Pancreas (tissue), 10 donors: ENCODE measurements at regions not wholly inside any gene's neighbourhood (a gene's known extent, or its start where the extent isn't known, plus 50 kb on each side); places are given as distances from the start of the nearest gene placed in this dataset.

Experiments used
- ATAC-seq, 4 donors: fragments of 200-7000 bp; cut with Tn5 transposase; one replicate each; pipeline versions ENCODE4 v1.8.0 to v1.9.1; 2020; ENCODE audit warnings: mild to moderate bottlenecking in 4 of 4, moderate library complexity in 4 of 4
- DNase-seq, 6 donors: peaks; one replicate each; pipeline ENCODE4 v3.0.0-alpha.2; 2020
- FAIRE-seq: peaks from 2 replicates; lab custom pipeline; 2012; peaks lifted over from hg19 to GRCh38; lab: Jason Lieb, UNC
- H3K27ac ChIP-seq, 4 donors: fragments of 200-600 bp; sonication (generic); 1 replicate in 3 of 4; 2 replicates in 1 of 4; pipeline versions ENCODE4 v1.5.0 to v1.8.0; 2020
- H3K27me3 ChIP-seq, 4 donors: fragments of 200-600 bp; one replicate each; pipeline ENCODE4 v1.8.0; 2021
- H3K36me3 ChIP-seq, 3 donors: fragments of 200-600 bp; sonication (generic) in 1 of 3; one replicate each; pipeline versions ENCODE4 v1.5.0 to v1.8.0; 2020 to 2021
- H3K4me1 ChIP-seq, 3 donors: fragments of 200-600 bp; one replicate each; pipeline ENCODE4 v1.8.0; 2021
- H3K4me3 ChIP-seq, 4 donors: fragments of 200-600 bp; sonication (generic) in 2 of 4; one replicate each; pipeline versions ENCODE4 v1.5.0 to v1.8.0; 2020 to 2021
- H3K9me3 ChIP-seq, 4 donors: fragments of 200-600 bp; one replicate each; pipeline ENCODE4 v1.8.0; 2021
- CTCF ChIP-seq, 4 donors: fragments of 200-600 bp; sonication (generic) in 3 of 4; IDR thresholded peaks; one replicate each; pipeline versions ENCODE4 v1.5.0 to v1.8.0; 2021; ENCODE audit warnings: antibody characterized with exemption in 4 of 4
- WGBS, 2 donors: extraction: QIAGEN DNeasy Blood & Tissue Kit; methylation state at CpG; one replicate each; pipeline ENCODE4 v1.1.7; 2013; 5-methylcytosine and 5-hydroxymethylcytosine counted together
- intact Hi-C, 3 donors: fragments of 100-400 bp; cut with DNase I; formaldehyde crosslinking; loops; one replicate each; pipeline versions ENCODE4 v1.11.1 to v1.14.2; 2022
- donor health status: healthy with polysubstance abuse.
- donor health status: DM: no; HTN: no; CAD: no; lungs with moderate emphysema.
- donor health status: DM: no; HTN: no; CAD: no.
- donor health status: control.
- donor health status: control.
- donor health status: Bipolar disorder and iron deficiency.
- donor health status: DM: yes; HTN: yes; CAD: no.
- donor health status: DM: no; HTN: no; CAD: no.
- donor health status: DM: no; HTN: no; CAD: no.
- donor health status: DM: yes; HTN: yes; CAD: no.

- Histone ChIP-seq H3K4me3 (no peak overlapping the region), H3K4me1 (no peaks in the 10 kb centered on the region), H3K27ac (no peak overlapping the region), H3K9me3 (no peaks in the 10 kb centered on the region), H3K27me3 (no peaks in the 10 kb centered on the region), H3K36me3 (no peaks in the 10 kb centered on the region)
- FAIRE-seq, result no peak
- intact Hi-C loops, result no loop called here
- no peak for TF ChIP-seq CTCF (IDR thresholded peaks at IDR 0.05)
- no peak for ATAC-seq
- WGBS, 2 donors, result 48 to 56% methylated on average over 4 of the region's 4 CpGs
- no peak for DNase-seq
Measured at GRCh38 chr1:87513255-87513654, 184.6 kb downstream of the LMO4 start.

- ATAC-seq (no peak), DNase-seq (no peak), FAIRE-seq (no peak)
- intact Hi-C loops, result no loop called here
- Histone ChIP-seq H3K4me3 (no peak overlapping the region), H3K36me3 (no peaks in the 10 kb centered on the region), H3K9me3 (no peaks in the 10 kb centered on the region), H3K4me1 (no peaks in the 10 kb centered on the region), H3K27ac (no peak overlapping the region), H3K27me3 (no peaks in the 10 kb centered on the region)
- 34% methylated on average over 4 of the region's 4 CpGs for WGBS, 2 donors
- TF ChIP-seq CTCF (IDR thresholded peaks at IDR 0.05), result no peak
Measured at GRCh38 chr1:87513966-87514660, 185.4 kb downstream of the LMO4 start.

GRCh38 chr1:87515781-87516180 lies 187.1 kb downstream of the LMO4 start:
- DNase-seq (no peak), FAIRE-seq (no peak), ATAC-seq (no peak)
- H3K27me3 ChIP-seq, result no peaks in the 10 kb centered on the region
- H3K4me1 ChIP-seq, result no peaks in the 10 kb centered on the region
- WGBS, 2 donors, result 85 to 91% methylated on average over 1 of the region's 1 CpG
- no peak for TF ChIP-seq CTCF (IDR thresholded peaks at IDR 0.05)
- no peaks in the 10 kb centered on the region for H3K9me3 ChIP-seq
- no peaks in the 10 kb centered on the region for H3K36me3 ChIP-seq
- intact Hi-C loops, result no loop called here
- H3K4me3 ChIP-seq, result no peak overlapping the region
- H3K27ac ChIP-seq, result no peak overlapping the region

GRCh38 chr1:87518794-87519193 lies 190.1 kb downstream of the LMO4 start:
- DNase-seq (no peak), FAIRE-seq (no peak), ATAC-seq (no peak)
- H3K27ac ChIP-seq, result no peak overlapping the region
- H3K9me3 ChIP-seq, result no peaks in the 10 kb centered on the region
- intact Hi-C loops, result no loop called here
- H3K36me3 ChIP-seq, result no peaks in the 10 kb centered on the region
- H3K4me3 ChIP-seq, result no peak overlapping the region
- no peaks in the 10 kb centered on the region for H3K27me3 ChIP-seq
- no peak for TF ChIP-seq CTCF (IDR thresholded peaks at IDR 0.05)
- no peaks in the 10 kb centered on the region for H3K4me1 ChIP-seq
- WGBS, 2 donors, result 78 to 92% methylated on average over 2 of the region's 2 CpGs

- DNase-seq (no peak), FAIRE-seq (no peak), ATAC-seq (no peak)
- Histone ChIP-seq H3K9me3 (no peaks in the 10 kb centered on the region), H3K27ac (no peak overlapping the region), H3K27me3 (no peaks in the 10 kb centered on the region), H3K4me3 (no peak overlapping the region), H3K36me3 (no peaks in the 10 kb centered on the region), H3K4me1 (no peaks in the 10 kb centered on the region)
- intact Hi-C loops, result no loop called here
- no peak for TF ChIP-seq CTCF (IDR thresholded peaks at IDR 0.05)
- WGBS, 2 donors, result 81 to 86% methylated on average over 2 of the region's 2 CpGs
Measured at GRCh38 chr1:87521452-87521851, 192.8 kb downstream of the LMO4 start.
